GM08714 (cell line): ENCODE measurements at regions not wholly inside any gene's neighbourhood (a gene's known extent, or its start where the extent isn't known, plus 50 kb on each side); places are given as distances from the start of the nearest gene placed in this dataset.

Experiments
- H3K4me3 ChIP-seq: fragments of 200-500 bp; sonication (Bioruptor generic); 2 replicates; pipeline ENCODE4 v1.5.1; 2014; ENCODE audit warnings: mild to moderate bottlenecking, low read length, inconsistent platforms
- ZNF274 ChIP-seq: IDR thresholded peaks from 2 replicates; pipeline ENCODE4 v1.6.1; 2012; ENCODE audit warnings: mild to moderate bottlenecking, low read depth, low read length

DNA sequence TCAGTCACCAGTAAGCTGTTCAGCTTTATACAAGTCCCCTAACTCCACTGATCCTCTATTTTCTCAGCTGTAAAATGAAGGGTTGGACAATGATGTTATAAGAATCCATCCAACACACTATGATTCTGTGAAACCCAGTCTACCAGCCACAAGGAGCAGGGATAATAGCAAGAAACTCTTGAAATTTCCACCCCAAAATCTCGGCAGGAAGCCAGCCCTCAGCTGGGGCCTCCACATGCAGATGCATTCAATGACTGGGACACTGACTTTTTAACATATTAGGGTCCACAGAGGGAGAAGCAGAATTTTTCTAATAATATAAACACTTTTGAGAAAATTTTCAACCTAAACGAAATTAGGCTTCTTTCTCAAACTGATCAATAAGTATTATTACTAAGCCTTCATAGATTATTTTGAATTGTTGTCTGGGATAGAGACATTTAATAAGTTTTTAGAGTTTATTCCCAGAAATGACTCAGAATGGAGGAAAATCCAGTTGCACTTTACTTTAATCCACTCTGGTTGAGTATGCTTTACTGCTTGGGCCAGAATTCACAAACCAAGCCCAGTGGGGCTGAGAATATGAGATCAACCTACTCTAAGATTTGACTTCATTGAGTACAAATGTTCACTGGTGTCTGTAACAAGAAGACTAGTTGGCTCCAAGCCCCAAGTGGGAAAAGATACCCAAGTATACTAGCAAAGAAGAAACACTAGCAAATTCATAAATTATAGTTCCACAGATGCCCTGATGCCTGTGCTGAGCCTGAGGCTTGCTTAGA lies 168.6 kb downstream of the C7orf25 start:
- TF ChIP-seq ZNF274, result no peak

DNA sequence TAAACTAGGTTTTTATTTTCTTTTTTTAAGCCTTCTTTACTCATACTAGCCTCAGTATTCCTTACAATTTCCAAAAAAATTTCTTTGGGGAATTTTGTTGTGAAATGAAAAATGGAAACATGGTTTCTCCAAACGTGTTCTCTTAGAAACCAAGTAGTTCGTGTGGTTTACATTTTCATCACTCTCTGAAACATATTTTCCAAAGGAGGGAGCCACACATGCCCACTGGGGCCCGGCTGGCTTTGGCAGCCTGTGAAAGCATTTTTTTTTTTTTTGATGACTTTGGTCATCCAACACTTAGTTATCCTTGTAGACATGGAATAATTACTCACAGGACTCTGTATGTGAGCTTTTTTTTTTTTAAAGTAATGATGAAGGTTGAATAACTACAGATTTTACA lies 169.6 kb downstream of the C7orf25 start:
- TF ChIP-seq ZNF274, result no peak
- no peak overlapping the region for H3K4me3 ChIP-seq

More for the DNA sequence above, 168.6 kb downstream of the C7orf25 start:
- no peak overlapping the region for H3K4me3 ChIP-seq

DNA sequence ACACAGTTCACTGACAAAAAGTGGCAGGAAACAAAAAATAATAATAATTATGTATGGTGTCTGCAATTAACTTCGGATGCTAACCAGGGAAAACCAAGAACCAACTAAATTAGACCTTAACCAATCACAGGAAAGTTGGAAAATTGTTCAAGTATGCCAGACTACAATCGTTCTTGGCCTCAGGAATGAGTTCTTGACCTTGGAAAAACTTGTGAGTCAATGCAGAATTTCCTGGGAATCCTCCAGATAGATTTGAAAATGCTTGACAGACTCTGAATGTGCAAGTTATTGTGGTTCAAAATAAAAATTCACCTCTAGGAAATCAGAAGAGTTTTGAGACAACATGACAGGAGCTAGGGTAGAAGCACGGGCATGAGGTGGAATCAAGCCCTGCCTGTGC lies 171.5 kb downstream of the C7orf25 start:
- H3K4me3 ChIP-seq, result no peak overlapping the region
- TF ChIP-seq ZNF274, result no peak

DNA sequence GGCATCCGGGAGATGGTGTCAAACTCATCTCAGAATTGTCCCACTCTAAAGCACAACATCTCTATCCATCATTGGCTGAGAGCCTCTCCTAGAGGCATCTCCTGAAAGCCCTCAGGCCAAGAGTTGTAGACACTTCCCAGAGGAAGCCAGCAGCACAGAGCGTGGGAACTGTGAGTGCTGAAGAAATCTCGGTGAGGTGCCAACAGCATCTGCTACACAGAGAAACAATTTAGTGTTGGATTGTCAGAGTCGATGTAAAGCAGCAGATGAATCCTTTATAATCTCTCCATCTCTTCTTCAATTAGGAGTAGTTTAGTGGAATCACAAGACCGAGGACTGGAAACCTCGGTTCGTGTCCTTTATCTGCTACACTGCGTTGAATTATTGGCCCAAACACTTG lies 172.2 kb downstream of the C7orf25 start:
- no peak for TF ChIP-seq ZNF274
- H3K4me3 ChIP-seq, result no peak overlapping the region

DNA sequence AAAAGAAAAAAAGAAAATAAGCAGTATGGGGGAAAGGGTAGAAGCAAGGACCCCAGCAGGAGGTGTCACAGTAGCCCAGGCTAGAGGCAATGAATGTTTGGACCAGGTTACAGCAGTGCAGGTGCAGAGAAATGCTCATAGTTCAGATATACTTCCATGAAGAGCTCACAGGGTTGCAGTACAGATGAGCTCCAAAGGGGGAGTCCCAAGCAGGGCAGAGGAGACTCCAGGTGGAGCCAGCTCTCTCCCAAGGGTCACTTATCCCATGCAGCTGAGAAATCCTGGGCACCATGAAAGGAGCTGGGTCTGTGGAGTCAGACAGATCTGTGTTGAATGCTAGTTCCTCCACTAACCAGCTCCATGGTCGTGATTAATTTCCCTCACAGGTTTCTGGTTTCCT lies 174.9 kb downstream of the C7orf25 start:
- TF ChIP-seq ZNF274, result no peak
- no peak overlapping the region for H3K4me3 ChIP-seq

DNA sequence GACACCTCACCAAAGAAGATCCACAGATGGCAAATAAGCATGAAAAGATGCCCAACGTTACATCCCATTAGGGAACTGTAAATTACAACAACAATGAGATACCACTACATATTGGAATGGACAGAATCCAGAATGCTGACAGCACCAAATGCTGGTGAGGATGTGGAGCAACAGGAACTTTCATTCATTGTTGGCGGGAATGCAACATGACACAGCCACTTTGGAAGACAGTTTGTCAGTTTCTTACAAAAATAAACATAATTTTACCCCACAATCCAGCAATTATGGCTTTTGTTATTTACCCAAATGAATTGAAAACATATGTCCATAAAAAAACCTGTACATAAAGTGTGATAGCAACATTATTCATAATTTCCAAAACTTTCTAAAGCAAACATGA lies 176.8 kb downstream of the C7orf25 start:
- H3K4me3 ChIP-seq, result no peak overlapping the region

DNA sequence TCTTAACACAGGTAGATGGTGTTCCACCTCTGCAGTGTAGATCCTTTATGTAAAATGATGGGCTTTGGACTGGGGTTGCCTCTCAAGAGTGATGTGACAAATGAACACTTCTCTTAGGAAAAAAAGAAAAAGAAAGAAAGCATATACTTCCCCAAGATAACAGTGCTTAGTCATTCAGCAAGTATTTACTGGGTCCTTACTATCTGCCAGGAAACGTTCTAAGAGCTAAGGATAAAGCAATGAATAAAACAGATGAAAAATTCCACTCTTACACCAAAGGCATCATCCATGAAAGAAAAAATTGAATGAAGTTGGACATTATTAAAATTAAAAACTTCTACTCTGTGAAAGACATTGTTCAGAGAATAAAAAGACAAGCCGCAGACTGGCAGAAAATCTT lies 177.3 kb downstream of the C7orf25 start:
- TF ChIP-seq ZNF274, result no peak
- no peak overlapping the region for H3K4me3 ChIP-seq

More for the DNA sequence above, 176.8 kb downstream of the C7orf25 start:
- no peak for TF ChIP-seq ZNF274

DNA sequence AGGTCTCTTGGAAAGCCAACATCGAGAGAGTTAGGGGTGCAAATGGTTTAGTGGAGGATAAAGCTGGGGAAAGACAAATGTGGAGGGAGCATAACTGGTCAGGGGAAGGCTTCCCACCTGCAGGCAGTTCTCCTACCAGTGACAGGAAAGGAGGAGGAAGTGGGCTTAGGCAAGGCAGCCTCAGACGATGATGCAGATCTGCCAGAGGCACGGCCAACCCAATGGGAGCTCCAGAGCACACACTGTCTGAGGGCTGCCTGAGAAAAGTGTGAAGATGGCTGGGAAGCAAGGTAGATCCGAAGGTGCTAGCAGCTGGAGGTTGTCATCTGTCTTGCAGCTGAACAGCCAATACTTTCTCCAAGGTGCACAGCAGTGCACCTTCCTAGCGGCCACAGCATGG lies 178.8 kb downstream of the C7orf25 start:
- TF ChIP-seq ZNF274, result no peak
- H3K4me3 ChIP-seq, result no peak overlapping the region

DNA sequence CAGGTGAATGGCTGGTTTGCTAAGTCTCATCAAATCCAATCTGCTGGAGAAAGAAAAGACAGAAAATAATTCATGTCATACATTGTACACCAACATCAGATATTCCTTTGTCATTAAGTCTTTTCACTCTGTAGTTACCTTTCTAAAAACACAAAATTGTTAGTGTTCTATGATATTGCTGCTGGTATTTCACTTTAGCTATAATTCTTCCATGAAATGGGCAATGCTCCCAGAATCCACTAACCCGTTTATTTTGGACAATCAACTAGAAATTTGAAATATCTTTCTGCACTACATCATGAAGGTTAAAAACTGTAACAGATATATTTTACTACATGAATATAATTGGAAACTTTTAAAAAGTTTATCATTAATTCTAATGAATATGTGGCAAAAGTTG lies 181.3 kb downstream of the C7orf25 start:
- TF ChIP-seq ZNF274, result no peak
- H3K4me3 ChIP-seq, result no peak overlapping the region

DNA sequence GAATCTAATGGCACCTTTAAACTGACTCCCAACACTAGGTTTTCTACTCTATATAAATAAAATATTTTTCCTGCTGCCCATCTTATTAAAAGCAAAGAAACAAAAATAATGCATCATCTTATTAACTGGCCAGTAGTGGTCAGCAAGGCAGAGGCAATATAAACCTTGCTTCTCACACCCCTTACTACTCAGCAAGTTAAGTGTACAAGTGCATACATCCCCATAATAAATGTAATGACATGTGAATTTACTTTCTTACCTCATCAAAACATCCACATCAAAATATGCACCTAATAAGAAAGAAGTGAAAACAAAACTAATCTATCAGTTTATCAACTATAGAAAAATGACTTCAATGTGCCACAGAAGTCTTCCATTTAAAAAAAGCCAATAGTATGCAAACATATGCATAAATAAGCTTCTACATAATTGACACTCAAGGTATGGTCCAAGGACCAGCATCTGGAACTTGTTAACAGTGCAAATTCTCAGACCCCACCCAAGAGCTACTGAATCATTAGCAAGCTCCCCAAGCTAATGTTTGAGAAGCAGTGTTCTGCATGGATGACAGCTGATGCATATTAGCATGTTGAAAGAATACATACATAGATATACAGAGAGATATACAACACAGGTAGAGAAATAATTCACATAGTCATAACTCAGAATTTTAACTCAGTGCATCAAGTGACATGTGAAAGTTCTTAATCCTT lies 182.7 kb downstream of the C7orf25 start:
- H3K4me3 ChIP-seq, result no peak overlapping the region
- no peak for TF ChIP-seq ZNF274

DNA sequence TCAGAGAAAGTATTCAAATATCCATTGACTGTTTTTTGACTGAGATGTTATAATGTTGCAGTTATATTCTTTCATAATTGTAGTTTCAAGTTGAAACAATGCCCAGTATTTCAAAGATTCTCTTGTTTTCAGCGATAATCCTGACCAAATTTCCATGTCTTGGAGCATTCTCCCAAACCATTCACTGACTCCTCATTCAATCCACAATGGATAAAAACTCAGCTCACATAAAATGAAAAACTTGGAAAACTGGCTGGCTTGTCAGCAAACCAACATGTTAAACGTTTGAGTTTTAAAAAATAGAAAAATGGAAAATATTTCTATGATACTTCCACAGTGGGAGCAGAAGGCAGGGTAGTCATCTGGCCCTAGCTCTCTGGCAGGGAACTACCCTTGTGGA lies 184.4 kb downstream of the C7orf25 start:
- no peak for TF ChIP-seq ZNF274

DNA sequence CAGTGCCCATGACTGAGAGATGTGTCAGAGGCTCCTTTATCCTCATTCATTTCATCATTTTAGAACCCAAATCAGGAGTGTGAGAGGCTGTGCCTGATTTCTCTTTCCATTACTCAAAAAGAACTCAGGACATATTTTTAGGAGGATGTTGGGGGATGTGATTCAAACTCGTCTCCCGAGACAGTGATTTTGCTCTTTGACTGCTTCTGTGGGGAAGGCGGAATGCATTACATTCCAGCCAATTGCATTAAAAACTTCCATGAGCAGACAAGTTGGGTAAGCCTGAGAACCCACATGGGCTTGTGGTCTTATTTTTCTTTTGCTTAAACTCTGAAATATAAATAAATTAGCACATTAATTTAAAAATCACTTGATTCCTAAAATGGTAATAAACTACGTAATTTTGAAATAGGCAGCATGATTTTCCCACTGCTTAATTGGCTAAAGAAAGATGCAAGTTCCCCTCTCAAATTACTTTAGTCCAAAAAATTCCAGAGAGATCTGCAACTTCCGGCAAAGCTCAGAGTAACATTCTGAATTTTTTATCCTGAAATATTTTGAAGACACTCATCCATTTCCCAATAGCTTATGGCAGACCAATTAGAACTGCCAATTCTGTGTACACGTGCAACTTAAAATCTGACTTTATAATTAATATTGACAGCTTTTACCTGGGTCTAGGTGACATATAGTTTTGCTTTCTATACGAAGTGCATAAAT lies 185.6 kb downstream of the C7orf25 start:
- H3K4me3 ChIP-seq, result no peak overlapping the region
- no peak for TF ChIP-seq ZNF274

More for the DNA sequence above, 184.4 kb downstream of the C7orf25 start:
- no peak overlapping the region for H3K4me3 ChIP-seq

DNA sequence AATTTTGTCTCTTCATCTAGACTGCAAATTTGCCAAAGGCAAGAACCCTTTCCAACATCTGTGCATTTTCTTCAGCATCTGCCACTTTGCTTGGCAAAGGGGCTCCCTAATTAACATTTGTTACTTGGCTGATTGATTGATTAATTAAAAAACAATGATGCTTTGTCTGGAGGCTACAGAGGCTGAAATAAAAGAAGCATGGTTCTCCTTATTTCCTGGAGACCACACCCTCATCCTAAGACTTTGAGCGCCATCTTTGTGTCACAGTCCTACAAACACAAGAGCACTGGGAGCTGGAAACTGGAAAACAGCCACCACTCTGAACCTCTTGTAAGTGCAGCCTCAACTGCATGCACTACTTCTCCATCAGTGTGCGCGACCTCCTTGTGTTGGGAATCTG lies 189.2 kb downstream of the C7orf25 start:
- no peak overlapping the region for H3K4me3 ChIP-seq

DNA sequence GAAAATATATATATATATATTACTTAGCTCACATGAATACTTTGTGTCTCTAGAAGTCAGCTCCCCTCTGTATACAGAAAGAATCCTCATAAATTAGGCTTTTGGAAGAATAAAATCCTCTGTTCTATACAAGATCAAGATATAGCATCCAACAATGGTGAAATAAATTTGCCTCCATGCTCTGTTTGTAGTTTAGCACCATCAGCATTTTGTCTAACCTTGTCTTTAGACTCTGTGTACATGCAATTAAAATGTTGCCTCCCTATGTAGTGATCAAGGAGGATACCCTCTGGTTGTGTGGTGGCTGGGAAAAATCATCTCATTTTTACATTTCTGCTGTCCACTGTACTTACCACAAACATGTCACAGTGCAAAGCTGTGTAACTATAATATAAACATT lies 189.7 kb downstream of the C7orf25 start:
- no peak overlapping the region for H3K4me3 ChIP-seq
- TF ChIP-seq ZNF274, result no peak

More for the DNA sequence above, 189.2 kb downstream of the C7orf25 start:
- TF ChIP-seq ZNF274, result no peak

DNA sequence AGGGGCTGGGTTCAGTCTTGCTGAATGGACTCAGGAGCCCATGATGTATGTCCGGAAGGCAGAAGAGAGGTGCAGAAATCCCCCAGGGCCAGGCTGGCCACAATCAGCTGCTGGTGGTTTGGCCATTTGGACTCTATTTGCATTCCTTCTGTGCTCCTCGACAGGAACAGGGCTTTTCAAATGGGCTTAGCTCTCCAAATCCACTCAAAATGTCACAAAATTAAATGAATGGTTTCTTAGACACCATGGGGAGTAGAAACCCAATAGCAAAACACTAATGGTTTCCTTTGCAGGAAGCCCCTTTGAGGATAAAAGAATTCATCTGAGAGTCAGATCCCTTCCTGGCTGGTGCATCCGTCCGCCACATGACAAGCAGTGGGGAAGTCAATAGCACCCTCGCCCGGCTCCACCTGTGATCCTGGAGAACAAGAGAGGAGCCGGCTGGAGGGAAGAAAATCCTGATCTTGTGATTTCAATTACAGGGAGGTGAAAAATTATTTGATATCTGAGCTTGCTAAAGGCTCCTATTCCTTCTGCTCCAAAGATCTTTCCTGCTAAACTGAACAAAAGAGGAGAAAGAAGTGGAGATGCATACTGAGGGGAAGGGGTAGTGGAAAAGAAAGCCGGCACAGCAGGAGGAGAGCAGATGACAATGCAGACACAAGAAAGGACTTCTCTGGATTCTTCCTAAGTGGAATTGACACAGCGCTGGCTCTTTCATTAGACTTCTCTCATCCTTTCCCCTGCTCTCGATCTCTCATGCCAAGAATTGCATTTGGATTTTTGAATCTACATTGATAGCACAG lies 190.7 kb downstream of the C7orf25 start:
- H3K4me3 ChIP-seq, result no peak overlapping the region
- TF ChIP-seq ZNF274, result no peak
